ENCODE measurements at regions not wholly inside any gene's neighbourhood (a gene's known extent, or its start where the extent isn't known, plus 50 kb on each side); places are given as distances from the start of the nearest gene placed in this dataset.

DNA sequence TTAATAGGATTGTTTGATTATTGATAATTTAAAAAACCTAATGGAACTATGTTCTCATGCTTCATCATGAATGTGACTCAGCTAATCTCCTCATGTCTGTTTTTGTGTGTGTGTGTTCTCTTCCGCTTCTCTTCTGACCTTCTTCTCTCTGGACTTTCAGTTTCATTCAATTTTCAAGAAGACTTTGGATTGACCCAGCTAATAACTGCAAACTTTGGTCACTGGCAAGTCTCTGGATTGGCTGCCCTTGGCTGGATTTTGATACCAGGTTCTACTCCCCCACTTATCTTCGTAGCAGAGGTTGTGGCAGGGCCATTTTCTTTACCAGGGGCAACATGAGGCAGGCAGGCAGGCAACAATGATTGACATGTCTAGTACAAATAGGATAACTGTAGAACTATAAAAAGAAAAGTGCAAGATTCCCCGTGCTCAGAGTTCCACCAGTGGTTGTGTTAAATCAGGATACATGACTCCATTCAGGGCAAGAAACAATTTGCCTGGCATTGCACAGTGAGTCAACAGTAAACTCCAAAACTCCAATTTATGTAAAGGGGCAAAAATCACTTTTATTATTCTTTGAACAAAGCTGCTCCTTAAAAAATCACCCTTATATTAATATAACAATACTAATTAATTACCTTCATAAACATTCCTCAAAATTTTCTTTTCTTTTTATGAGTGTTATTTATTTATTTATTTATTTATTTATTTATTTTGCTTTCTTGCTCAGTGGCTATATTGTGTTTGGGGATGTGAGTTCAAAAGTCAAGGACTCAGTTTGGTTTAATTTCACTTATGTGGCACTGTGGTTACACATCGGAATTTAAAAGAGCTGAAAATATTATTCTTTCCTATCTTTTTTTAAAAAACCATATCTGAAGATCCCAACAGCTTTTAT lies 167.6 kb downstream of the RND3 start:
- no peak for DNase-seq (ENCODE audit: low spot score)
- TF ChIP-seq, protein P1, sequence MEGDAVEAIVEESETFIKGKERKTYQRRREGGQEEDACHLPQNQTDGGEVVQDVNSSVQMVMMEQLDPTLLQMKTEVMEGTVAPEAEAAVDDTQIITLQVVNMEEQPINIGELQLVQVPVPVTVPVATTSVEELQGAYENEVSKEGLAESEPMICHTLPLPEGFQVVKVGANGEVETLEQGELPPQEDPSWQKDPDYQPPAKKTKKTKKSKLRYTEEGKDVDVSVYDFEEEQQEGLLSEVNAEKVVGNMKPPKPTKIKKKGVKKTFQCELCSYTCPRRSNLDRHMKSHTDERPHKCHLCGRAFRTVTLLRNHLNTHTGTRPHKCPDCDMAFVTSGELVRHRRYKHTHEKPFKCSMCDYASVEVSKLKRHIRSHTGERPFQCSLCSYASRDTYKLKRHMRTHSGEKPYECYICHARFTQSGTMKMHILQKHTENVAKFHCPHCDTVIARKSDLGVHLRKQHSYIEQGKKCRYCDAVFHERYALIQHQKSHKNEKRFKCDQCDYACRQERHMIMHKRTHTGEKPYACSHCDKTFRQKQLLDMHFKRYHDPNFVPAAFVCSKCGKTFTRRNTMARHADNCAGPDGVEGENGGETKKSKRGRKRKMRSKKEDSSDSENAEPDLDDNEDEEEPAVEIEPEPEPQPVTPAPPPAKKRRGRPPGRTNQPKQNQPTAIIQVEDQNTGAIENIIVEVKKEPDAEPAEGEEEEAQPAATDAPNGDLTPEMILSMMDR (IDR thresholded peaks at IDR 0.05), result no peak
- no peak for ATAC-seq (ENCODE audit: low FRiP score)

DNA sequence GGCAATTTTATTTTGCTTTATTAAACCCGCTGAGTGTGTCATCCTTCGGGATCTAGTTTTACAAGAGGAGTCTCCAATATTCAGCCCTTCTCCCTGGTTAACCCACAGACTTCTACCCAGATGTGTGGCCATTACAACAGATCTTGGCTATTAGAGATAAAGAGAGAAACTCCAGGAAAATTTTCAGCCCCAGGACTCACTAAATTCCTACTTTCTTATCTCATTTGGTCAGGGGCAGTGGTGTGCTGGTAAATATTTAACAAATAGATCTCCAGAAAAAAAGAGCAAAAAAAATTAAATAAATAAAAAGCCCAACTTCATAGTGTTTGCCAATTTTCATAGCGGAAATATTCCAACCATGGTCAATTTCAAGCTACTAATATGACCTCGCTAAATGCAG lies 168.4 kb downstream of the RND3 start:
- TF ChIP-seq, protein P1 (IDR thresholded peaks at IDR 0.05), result no peak
- DNase-seq (ENCODE audit: low spot score) (no peak), ATAC-seq (ENCODE audit: low FRiP score) (no peak)

DNA sequence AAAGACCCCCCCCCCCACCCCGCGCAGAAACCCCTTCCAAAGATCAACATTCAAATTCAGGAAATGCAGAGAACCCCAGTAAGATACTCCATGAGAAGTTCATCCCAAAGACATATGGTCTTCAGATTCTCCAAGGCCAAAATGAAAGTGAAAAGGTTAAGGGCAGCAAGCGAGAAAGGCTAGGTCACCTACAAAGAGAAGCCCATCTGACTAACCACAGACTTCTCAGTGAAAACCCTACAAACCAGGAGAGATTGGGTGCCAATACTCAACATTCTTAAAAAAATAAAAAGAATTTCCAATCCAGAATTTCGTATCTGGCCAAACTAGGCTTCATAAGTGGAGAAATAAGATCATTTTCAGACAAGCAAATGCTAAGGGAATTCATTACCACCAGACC lies 175.2 kb downstream of the RND3 start:
- DNase-seq (ENCODE audit: low spot score) (no peak), ATAC-seq (ENCODE audit: low FRiP score) (no peak)
- TF ChIP-seq, protein P1 (IDR thresholded peaks at IDR 0.05), result no peak

DNA sequence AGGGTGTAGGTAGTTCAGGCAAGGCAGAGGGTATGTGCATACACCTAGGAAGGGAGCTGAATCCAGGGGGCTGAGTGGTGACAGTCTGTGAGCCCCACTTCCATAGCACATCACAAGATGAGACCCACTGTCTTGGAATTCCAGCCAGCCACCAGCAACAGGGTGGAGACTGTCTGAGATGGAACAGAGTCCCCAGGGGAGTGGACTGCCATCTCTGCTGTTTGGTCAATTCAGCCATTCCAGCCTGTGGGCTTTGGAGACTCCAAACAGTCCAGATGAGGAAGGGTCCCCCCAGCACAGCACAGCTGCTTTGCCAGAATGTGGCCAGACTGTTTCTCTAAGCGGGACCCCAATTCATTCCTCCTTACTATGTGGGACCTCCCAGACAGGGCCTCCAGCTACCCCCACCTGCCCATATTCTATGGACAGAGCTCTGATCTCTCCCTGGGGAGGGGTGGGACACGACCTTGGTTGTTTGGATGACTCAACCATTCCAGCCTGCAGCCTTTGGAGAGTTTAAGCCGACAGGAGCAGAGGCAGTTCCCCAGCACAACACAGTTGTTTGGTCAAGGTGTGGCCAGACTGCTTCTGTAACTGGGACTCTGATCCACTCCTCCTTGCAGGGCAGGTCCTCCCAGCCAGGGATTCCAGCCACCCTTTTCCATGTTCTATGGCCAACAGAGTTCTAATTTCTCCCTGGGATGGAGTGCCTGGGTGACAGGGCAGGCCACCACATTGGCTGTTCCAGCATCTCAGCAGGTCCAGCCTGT lies 178.0 kb downstream of the RND3 start:
- DNase-seq (ENCODE audit: low spot score), result no peak
- ATAC-seq (ENCODE audit: low FRiP score), result no peak
- TF ChIP-seq, protein P1 (IDR thresholded peaks at IDR 0.05), result no peak

DNA sequence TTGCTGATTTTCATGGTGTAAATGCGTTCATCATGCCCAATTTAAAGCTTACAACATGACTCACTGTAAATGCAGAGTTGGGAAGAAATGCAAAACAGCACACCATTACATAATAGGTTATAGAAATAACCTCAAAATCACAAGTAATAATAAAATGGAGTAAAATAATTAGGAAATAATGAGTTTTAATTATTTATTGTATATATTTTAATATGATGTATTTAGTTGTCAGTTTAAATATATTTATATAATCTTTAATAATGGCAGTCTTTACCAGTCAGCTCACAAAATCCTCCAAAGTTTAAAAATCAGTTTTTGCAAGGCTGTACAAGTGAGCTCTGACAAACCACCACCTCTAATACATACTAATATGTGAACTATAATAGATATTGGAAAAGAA lies 180.2 kb downstream of the RND3 start:
- no peak for ATAC-seq (ENCODE audit: low FRiP score)
- TF ChIP-seq, protein P1 (IDR thresholded peaks at IDR 0.05), result no peak
- no peak for DNase-seq (ENCODE audit: low spot score)

DNA sequence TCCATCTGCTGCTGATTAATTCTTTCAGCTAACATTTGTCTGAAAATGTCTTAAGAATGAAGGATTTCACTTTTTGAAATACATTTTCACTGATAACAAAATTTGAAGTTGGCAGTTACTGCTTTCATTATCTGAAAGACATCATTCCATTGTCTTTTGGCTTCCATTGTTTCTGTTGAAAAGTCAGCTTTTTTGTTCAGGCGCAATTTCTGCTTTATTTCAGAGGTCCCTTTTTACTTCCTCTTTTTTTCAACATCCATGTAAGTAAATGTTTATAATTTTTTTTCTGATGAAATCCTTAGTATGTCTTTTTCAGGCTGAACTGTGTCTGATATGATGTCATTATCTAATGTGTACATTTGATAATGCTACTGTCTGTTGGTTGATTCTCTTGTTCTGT lies 184.2 kb downstream of the RND3 start:
- ATAC-seq (ENCODE audit: low FRiP score) (no peak), DNase-seq (ENCODE audit: low spot score) (no peak)
- TF ChIP-seq, protein P1 (IDR thresholded peaks at IDR 0.05), result no peak

All from omental fat pad (tissue), 3 donors.